T-helper 22 cell (primary cell): ENCODE measurements at regions not wholly inside any gene's neighbourhood (a gene's known extent, or its start where the extent isn't known, plus 50 kb on each side); places are given as distances from the start of the nearest gene placed in this dataset.
"Not testable (repeated sequence)": the region's sequence is repeated elsewhere in the genome, so short reads cannot be mapped to it uniquely, and the experiment has no call there.

ENCODE experiments used
- DNase-seq: peaks from one replicate; pipeline ENCODE4 v3.0.0-alpha.2; 2020; ENCODE audit warnings: low read depth

DNA sequence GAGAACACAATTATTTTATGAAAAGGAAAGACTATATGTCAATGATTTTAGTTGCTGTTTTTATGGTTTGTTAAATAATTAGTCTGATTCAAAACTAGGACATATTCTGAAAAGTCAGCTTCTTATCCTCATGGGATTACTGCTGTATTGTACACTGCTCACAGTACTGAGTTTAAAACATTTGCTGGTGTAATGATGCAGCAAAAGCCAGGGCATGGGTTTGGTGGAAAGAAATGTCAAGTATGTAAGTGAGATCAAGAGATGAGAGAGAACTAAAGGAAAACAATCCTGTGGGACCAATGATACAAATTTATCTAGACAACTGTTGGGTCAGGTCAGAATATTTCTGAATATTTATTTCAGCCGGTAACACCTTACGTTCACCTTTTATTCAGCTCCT, 210.1 kb upstream of the ARHGEF26 start:
- DNase-seq, result no peak

DNA sequence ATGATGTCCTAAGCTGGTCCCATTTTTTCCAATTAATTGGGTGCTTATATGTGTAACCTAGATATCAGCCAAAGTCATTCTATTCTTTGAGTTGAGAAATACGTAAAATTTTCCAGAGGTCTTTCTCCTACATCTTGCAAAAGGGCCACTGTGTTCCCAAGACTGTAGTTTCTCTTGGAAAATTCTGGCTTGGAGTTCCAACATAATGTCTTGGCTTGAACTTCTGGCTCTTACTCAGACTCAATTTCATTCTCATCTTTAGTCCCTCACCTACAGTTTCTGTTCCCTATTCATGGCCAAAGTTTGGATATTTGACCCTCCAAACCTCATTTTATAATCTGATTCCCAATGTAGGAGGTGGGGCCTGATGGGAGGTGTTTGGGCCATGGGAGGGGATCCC, 201.4 kb upstream of the ARHGEF26 start:
- no peak for DNase-seq

DNA sequence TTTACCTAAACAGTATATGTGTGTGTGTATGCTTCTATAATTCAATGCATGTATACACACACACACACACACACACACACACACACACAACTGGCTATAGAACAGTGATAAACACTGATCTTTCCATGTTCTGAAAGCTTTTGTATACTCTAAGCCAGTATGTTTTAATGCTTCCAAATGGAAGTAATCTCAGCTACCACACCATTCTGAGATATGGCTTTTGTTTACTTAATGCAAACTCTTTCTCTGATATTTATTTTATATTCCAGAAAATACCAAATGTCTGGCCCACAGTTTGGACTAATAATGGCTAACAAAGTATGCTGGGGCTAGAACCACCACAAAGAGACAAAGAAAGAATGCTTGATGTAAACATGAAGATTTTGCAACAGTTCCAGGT, 199.4 kb upstream of the ARHGEF26 start:
- no peak for DNase-seq

DNA sequence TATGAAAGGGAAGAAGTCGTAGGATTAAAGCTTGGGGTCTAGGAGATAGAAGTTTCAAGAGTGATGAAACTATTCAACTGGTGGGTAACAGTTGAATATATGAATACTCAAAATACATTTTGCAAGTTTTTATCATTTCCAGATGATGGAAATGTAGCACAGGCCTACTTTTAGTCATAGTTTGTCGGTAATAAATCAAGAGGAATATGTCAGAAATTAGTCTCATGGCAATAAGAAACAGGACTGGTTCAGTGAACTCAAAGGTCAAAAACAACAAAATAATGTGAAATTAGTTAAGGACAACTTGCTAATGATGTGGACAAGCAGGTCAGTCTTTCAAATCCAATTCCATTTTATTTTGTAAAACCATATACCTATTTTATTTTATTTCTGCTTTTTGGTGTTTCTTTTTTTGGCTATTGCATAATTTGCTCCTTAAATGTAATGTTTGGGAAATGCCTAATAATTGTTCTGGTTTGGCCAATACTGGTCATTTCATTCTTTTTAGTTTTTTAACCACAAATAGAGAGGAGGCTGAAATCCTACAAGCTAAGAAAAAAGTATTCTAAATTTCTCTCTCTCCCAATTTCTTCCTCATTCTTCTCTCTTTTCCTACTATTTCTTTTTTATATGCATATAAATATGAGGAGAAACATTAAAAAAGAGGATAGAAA, 195.2 kb upstream of the ARHGEF26 start:
- no peak for DNase-seq

DNA sequence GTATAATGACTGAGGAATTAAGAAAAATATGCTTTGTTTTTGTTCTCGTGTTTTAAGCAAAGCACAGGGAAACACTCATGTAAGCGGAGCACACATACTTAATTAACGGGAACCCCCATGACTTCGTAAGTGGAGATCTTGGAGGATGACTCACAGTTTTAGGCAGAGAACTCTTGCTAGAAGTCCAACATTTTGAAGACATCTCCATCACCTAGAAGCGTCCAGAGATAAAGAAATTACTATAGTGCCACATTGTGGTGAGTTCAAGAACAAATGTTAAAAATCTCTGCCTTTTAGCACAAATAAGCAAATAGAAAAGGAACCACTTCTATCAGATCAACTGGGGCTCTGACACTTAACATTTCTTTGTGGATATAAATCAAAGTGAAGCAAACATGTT, 194.1 kb upstream of the ARHGEF26 start:
- DNase-seq, result no peak

DNA sequence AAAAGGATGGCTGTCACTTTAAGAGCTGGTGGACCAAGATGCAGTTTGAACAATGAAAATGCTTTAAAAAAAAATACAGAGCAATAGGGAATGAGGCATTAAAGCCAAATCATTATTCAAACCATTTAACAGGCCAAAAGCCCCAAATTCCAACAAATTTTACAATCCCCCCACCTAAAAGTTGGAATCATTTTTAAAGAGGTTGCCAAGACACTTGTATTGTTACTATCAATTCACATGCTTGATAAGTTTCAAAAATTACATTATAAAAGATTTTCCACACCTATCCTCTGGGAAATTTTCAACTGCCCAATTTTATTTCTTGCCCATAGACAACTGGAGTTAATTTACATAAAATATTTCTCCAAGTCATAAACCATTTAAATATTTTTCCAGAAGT, 192.3 kb upstream of the ARHGEF26 start:
- DNase-seq, result no peak

DNA sequence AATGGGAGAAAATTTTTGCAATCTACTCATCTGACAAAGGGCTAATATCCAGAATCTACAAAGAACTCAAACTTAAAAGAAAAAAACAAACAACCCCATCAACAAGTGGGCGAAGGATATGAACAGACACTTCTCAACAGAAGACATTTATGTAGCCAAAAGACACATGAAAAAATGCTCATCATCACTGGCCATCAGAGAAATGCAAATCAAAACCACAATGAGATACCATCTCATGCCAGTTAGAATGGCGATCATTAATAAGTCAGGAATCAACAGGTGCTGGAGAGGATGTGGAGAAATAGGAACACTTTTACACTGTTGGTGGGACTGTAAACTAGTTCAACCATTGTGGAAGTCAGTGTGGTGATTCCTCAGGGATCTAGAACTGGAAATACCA, 187.7 kb upstream of the ARHGEF26 start:
- not testable (repeated sequence) for DNase-seq

DNA sequence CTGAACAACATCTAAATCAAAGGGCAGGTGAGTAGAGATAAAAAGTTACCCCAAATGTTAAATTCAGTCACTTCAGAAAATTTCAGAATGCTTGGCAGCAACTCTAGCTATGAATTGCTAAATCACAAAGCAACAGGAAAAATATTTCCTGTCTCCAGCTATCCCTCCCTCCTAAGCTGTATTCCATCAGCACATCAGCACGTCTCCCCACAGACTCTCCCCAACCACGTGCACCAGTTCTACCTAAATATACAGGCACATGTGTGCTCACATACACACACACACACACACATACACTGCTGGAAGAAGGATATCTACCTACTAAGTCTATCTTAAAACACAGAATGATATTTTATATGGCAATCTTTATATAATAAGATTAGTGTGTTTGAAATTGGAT, 177.1 kb upstream of the ARHGEF26 start:
- no peak for DNase-seq

DNA sequence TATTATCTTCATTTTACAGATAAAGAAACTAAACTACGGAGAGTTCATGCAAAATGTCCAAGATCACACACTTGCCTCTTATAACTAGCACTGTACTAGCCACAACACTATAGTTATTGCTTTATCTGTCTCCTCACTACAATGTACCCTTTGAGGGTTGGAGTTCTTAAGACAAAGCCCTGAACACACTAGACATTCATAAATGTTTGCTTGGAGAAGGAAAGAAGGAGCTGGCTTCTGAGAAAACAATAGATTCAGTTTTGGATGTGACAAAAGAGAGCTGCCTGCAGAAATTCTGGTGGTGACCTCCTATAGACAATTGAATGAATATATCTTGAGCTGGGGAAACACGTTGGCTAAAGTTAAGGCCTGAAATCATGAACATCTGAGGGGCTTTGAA, 169.9 kb upstream of the ARHGEF26 start:
- no peak for DNase-seq

DNA sequence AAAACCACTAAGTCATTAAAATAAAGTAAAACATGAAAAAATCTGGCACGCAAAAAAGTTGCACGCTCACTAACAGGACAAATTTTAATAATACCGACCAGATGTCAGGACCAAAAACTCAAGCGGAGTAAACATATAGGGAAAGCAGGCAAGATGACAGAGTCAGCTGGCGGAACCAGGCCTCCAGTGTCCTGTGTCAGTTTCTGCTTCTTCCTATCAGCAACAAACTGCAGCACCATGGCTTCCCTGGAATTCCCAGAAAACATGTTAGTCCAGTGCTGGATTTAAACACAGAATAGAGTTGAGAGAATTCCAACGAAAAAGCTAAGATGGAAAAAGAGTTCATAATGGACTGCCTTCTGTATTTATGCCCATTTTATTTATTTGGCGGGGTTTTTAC, 169.1 kb upstream of the ARHGEF26 start:
- DNase-seq, result no peak

DNA sequence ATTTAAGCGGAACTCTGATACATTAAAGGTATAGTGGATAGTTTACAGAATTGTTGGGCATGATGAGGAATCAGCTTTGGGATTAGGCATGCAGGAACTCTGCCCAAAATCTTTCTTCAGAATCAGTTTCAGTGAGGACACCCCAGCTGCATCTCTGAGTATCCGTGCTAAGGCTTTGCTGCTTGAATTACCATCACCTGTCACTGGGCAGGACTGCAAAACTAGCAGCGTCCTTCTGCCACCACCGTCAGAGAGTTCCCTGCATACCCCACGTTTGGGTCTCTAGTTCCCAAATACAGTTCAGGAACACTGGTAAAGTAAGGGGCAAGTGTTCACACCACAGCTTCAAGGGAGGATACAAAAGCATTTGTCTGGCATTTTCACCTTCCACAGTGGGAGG, 164.6 kb upstream of the ARHGEF26 start:
- no peak for DNase-seq

DNA sequence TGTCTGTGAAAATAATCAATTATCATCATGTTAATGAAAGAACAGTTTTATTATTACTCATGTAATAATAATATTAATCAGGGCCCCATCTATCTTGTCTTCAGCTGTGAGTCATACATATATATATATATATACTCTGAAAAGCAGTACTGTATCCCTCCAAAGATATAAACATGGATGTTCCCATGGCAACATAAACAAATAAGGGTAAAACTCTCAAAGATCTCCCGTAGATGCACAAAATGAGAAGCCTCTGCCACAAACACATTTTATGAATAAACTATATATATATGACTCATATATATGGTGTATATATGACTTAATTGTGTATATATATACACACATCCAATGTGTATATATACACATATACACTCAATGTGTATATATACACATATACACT, 163.8 kb upstream of the ARHGEF26 start:
- no peak for DNase-seq

DNA sequence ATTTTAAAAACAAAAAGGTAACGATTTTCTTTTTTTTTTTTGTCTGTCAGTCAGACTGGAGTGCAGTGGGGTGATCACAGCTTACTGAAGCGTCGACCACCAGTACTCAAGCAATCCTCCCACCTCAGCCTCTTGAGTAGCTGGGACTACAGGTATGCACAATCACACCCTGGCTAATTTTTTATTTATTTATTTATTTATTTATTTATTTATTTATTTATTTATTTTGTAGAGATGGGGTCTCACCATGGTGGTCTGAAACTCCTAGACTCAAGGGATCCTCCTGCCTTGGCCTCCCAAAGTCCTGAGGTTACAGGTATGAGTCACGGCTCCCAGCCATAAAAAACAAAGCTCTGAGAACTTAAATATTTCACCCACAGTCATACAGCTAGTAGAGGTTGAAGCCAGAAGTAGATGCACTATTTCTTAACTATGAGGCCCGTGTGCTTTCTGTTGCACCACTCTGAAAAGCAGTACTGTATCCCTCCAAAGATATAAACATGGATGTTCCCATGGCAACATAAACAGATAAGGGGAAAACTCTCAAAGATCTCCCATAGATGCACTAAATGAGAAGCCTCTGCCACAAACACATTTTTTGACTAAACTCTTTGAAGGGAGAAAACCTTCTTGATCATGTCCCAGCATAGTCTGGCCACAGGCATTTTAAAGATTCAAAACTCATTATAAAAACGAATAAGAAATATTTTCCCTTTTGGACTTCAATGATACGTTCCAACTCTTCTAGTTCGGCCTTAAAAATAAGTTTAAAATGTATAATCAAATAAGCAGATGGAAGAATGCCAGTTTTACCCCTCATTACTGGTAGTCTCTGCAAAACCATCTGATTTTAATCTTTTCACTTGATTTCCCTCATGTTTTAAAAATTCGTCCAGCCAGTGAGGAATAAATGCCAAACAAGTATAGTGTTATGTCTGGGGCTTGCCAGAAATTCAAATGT, 162.3 kb upstream of the ARHGEF26 start:
- DNase-seq, result no peak

DNA sequence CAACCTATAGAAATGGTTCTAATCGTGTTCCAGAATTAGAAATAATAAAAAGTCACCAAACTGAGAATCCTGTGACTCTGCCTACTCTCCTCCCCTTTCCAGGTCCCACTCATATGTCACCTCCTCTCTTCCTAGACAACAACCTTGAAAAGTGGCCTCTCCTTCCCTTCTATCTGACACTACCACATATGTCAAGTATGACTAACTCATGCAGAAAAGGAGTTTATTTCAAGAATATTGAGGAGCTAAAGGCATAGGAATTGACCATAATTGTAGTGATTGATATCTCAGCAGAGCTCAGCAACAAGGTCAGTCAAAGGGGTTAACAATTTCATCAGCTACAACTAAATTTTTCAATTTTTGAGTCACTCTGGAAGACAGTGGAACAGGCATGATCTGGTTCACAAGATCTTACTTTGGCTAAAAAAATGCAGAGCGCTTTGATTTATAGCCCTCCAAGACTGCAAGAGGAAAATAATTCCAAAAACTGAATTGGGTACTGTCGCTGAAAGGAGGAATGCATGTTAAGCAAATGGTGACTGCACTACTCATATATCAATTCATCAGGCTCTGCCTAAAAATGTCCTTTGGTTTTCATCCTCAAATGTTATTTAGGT, 160.6 kb upstream of the ARHGEF26 start:
- DNase-seq, result no peak

DNA sequence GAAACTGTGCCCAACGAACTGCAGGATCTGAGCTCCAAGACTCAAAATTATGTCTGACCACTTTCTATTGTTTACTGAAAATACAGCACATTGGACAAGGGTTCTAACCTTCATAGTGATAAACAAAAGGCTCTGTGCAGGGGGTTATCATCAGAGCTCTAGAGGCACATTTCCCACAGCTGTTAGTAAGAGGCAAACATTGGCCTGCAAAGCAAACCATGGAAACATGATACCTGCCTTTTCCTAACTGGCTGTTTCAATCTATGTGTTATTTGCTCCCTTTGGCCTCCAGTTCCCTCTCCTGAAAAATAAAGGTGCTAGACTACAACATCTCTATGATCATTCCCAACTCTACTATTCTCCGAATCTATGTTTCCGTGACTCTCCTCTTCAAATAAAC, 159.7 kb upstream of the ARHGEF26 start:
- DNase-seq, result no peak

DNA sequence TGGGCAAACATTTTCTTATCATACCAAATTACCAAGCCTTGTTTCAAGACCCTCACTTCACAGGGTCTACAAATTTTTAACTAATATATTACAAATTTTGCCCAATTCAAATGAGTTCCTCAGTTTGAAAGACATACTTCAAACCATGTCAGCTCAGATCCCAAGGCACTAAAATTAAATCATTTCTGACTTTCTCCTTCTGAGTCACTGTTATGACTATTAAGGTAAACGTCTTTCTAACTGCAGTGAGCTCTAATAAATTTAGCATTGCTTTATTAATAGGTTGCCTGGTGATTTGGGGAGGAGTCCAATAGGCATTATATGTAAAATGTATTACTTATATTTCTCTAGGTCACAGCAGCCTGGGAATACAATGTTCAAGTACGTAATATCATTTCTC, 158.2 kb upstream of the ARHGEF26 start:
- DNase-seq, result no peak

DNA sequence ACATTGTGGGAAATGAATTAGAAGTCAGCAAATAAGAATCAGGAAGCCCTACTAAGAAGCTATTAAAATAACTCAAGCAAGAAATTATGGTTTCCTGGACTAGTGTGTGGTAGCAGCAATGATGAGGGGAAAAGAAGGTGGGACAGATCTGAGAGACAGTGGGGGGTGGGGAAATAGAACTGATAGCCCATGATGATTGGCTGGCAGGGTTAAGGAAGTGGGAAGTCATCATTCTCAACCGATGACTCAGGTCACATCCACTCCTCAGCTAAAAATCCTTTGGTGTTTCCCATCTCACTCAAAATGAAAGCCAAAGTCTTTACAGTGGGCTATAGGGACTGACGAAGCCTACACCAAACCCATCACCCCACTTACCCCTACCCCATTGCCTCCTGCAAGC, 153.9 kb upstream of the ARHGEF26 start:
- no peak for DNase-seq

DNA sequence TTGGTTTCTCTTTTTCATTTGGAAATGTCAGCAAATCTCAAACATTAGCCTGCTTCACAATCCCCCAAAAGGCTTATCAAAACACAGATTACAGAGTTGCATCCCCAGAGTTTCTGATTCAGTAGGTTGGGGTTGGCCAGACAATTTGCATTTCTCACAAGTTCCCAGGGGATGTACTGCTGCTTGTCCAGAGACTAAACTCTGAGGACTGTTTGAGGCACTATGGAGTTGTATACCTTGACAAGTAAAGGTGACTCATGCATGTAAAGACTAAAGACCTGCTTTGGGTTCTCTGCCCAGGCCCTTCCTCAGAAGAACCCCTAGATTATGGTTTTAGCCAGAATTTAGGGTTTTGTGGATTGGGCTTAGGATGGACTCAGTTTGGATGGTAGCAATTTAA, 151.1 kb upstream of the ARHGEF26 start:
- no peak for DNase-seq

DNA sequence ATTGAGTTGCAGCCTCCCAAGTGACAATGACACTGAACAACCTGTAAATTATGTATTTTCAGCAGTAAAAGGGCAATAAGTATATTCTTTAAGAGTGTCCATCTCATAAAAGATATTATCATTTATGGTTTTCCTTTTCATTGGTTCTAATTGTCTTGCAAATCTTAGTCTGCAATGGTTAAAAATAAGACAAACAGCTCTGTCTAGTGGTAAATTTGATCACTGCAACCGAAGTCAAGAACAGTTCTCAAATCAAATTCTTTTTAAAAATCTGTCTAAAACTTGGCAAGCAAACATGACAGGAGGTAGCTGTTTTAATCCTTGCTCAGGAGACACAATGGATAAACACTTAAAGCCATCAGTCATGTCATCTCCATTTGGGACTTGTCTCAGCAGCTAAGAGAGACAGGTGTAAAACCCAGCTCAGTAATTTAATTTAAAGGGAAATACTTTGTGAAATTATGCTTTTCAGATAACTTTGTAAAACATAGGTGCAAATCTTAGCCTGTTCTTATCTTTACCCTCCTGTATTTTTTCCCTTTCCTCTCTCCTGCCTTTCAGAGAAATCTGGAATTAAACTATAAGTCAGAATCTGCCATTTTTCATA, 150.3 kb upstream of the ARHGEF26 start:
- no peak for DNase-seq

DNA sequence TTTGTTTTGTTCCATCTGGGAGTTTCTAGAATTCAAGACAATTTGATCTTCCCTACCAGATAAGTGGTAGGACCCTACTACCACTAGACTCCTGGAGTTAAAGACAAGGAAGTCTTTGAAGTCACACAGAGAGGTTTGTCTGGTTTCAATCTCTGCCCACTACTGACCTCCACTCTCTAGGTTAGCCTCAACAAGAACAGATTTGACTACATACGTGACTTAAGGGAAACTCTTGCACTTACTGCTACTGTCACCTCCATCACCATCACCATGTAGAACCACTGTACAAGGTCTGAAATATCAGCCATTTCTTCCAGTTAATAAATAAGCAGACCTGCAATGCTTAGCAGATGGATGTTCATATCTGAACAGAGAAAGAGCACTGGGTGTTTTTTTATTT, 148.3 kb upstream of the ARHGEF26 start:
- no peak for DNase-seq

DNA sequence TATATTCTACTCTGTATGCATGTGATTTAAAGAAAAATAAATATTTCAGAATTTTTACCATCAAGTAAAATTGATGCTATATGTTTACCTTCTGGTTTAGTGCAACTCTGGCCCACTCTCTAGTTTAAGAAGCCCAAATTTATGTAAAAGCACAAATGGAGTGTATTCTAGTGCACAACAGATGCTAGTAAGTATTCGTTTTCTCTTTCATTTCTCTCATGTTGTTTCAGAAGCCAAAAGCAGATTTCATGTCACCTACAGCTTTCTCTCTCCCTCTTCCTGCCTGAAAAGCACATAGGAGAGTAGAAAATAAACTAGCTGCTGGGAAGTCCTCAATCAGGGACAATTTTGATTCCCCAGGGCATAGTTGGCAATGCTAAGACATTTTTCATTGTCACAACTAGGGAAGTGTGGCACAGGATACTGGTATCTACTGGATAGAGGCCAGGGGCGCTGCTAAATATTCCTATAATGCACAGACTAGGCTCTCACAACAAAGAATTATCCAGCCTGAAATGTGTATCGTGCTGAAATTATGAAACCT, 147.4 kb upstream of the ARHGEF26 start:
- DNase-seq, result no peak

DNA sequence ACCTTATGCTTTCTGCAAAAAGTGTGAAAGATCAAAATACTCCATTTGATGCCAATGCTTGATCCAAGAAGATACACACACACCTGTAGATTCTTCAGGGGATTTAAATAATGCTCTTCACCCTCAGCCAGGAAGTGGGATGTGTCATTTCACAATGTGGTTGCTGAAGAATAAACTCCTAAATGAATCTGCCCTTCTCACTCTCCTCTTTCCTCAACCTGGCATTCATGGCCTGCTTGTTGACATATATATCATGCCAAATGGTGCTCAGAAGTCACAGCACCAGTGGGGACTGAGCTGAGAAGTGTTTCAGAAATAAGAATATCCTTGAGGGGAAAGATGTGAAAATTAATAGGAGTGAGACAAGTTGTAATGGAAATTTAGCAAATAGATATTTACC, 146.6 kb upstream of the ARHGEF26 start:
- no peak for DNase-seq
